HG03159 (cell line): ENCODE measurements at regions not wholly inside any gene's neighbourhood (a gene's known extent, or its start where the extent isn't known, plus 50 kb on each side); places are given as distances from the start of the nearest gene placed in this dataset.
"Not testable (repeated sequence)": the region's sequence is repeated elsewhere in the genome, so short reads cannot be mapped to it uniquely, and the experiment has no call there.

ENCODE experiments used
- ATAC-seq: cut with Tn5 transposase; IDR thresholded peaks from one replicate; pipeline ENCODE4 v1.9.1; 2021; ENCODE audit warnings: mild to moderate bottlenecking, moderate library complexity; ENCODE audit not compliant: unreplicated experiment

GRCh38 chr17:30644287-30644686 lies 167.1 kb downstream of the GOSR1 start:
- not testable (repeated sequence) for ATAC-seq

DNA sequence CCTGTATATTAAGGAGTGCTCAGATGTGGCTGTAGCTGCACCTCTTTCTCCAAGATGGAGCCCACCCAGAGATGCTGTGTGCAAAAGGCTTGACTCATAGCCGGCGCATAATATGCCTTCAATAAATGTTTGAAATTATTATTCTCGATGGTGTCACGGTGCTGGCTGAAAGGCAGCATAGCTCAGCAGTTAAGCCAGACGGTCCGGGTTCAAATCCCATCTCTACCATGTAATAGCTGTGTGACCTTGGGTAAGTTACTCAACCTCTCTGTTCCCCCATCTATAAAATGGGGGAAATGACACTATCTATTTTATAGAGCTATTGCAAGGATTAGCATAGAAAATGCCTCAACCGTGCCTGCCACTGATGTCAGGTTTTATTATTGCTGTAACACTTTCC lies 164.2 kb downstream of the GOSR1 start:
- ATAC-seq = not testable (repeated sequence)

DNA sequence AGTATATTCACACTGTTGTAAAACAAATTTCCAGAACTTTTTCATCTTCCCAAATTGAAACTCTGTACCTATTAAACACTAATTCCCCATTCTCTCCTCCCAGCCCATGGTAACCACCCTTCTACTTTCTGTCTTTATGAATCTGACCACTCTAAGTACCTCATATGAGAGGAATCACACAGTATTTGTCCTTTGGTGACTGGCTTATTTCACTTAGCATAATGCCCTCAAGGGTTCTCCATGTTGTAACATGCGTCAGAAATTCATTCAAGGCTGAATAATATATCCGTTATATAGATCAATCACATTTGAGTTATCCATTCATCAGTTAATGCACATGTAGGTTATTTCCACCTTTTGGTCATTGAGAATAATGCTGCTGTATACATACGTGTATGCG lies 162.2 kb downstream of the GOSR1 start:
- ATAC-seq = not testable (repeated sequence)

- not testable (repeated sequence) for ATAC-seq
Observed at GRCh38 chr17:30638968-30639367, 161.8 kb downstream of the GOSR1 start.

DNA sequence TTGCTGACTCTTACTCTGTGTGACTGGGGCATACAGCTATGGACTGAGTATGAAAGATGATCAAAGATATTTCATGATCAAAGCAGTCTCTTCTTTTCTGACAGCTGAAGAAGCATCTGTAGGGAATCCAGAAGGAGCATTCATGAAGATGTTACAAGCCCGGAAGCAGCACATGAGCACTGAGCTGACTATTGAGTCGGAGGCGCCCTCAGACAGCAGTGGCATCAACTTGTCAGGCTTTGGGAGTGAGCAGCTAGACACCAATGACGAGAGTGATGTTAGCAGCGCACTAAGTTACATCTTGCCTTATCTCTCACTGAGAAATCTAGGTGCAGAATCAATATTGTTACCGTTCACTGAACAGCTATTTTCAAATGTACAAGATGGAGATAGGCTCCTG lies 154.4 kb downstream of the GOSR1 start:
- ATAC-seq = not testable (repeated sequence)

- ATAC-seq = not testable (repeated sequence)
Observed at GRCh38 chr17:30625380-30625779, 148.2 kb downstream of the GOSR1 start.

GRCh38 chr17:30624180-30624579 lies 147.0 kb downstream of the GOSR1 start:
- ATAC-seq = not testable (repeated sequence)

GRCh38 chr17:30609682-30610081 lies 132.5 kb downstream of the GOSR1 start:
- ATAC-seq = not testable (repeated sequence)

- ATAC-seq = no peak
Observed at GRCh38 chr17:30605523-30605922, 128.3 kb downstream of the GOSR1 start.

GRCh38 chr17:30605027-30605426 lies 127.8 kb downstream of the GOSR1 start:
- no peak for ATAC-seq

DNA sequence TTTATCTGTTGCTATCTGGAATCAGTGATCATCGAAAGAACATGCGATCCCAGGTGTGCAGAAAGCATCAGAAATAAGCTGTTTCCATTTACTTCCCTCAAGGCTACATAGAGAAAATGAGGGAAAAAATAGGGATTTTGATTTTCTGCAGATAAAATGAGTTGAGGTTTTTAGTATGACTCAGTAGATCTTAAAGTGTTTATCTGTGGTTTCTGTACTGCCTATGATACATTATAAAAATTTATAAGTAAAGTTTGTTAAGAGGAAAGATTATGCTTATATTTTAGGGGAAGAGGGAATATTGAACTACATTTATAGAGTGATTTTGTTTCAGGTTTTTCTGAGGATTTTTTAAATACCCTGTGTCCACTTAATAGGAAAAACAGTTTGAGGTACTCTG lies 125.2 kb downstream of the GOSR1 start:
- not testable (repeated sequence) for ATAC-seq

- not testable (repeated sequence) for ATAC-seq
Observed at GRCh38 chr17:30601984-30602383, 124.8 kb downstream of the GOSR1 start.

DNA sequence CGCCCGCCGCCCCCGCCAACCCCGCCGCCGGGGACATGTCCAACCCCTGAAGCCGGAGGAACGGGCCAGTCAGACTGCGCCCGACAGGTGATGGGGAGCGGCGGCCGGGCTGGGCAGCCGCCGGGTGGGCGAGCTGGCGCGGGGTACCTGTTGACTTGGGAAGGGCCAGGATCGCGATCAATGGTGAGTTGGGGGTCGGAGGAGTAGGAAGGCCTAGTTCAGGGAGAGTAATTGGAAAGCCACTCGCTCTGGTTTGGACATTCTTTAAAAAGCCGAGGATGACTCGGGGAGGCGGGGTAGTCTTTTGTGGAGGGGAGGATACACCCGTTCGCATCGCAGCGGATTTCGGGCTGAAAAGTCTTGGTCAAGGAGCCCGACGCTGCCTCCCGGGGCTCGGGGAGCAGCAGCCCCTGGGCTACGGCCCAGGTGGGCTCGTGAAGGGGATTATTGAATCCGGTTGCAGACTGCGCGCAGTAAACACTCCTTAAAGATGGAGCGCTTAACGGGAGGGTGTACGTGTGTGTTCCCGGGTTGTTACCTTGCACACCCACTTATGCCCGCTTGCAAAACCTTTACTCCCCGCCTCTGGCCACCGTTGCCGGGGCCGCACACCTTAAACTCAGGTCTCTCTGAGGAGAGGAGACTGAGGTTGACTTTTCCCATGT lies 123.8 kb downstream of the GOSR1 start:
- ATAC-seq = peak; percentile 32

DNA sequence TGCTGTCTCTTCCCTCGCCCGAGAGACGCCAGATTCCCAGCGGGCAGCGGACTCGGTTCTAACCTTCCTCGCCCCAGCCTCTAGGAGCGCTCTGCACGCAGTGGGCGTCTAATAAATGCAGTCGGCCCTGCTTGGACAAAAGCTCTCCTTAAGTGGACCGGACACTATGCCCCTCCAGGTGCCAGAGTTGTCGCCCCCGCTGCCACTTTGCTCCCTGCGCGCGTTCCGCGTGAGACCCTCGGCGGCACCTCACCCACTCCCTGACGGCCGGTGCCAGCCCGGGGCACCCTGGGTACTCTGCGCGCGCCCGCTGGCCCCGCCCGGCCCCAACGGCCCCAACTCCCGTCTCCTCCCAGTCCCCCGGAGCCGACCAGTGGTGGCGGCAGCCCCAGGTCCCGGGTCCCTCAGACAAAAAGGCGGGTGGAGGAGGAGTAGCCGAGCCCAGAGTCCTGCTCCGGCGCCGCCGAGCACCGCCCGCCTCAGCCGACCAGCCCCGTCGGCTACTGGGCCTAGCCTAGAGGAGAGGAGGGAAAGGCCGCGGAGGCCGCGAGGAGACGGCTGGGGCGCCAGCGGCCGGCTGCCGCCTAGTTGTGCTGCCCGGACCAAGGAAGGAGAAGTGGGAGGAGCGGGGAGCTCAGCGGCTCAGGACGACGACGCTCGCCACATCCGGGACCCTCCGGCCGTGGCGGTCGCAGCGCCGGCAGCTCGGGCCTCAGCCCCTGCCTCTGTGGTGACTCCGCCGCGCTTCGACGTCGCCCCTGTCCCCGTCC lies 123.0 kb downstream of the GOSR1 start:
- ATAC-seq = peak; percentile 76

DNA sequence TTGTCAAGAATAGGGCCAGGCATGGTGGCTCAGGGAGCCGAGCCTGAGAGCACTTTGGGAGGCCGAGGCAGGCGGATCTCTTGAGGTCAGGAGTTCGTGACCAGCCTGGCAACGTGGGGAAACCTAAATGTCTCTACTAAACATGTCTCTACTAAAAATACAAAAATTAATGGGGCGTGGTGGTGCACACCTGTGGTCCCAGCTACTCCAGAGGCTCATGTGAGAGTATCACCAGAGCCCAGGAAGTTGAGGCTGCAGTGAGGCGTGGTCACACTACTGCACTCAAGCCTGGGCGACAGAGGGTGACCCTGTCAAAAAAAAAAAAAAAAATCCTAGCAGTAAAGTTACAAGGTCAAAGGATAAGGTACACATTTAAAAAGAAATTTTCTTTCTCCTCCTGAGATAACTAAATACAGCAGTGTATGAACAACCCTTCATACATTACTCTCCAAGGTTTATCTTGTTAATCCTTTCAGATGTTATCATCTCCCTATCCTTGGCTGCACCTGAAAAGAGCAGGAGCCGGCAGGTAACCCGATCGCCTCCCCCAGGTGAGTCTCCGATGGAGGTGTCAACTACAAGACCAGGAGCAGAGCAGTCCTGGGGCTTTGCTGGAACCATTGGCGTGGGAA lies 122.3 kb downstream of the GOSR1 start:
- ATAC-seq = no peak

- ATAC-seq = no peak
Observed at GRCh38 chr17:30597776-30598288, 120.6 kb downstream of the GOSR1 start.

DNA sequence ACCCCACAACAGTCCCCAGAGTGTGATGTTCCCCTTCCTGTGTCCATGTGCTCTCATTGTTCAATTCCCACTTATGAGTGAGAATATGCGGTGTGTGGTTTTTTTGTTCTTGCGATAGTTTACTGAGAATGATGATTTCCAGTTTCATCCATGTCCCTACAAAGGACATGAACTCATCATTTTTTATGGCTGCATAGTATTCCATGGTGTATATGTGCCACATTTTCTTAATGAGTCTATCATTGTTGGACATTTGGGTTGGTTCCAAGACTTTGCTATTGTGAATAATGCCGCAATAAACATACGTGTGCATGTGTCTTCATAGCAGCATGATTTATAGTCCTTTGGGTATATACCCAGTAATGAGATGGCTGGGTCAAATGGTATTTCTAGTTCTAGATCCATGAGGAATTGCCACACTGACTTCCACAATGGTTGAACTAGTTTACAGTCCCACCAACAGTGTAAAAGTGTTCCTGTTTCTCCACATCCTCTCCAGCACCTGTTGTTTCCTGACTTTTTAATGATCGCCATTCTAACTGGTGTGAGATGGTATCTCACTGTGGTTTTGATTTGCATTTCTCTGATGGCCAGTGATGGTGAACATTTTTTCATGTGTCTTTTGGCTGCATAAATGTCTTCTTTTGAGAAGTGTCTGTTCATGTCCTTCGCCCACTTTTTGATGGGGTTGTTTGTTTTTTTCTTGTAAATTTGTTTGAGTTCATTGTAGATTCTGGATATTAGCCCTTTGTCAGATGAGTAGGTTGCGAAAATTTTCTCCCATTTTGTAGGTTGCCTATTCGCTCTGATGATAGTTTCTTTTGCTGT lies 120.0 kb downstream of the GOSR1 start:
- ATAC-seq = not testable (repeated sequence)

GRCh38 chr17:30594953-30595371 lies 117.8 kb downstream of the GOSR1 start:
- not testable (repeated sequence) for ATAC-seq

DNA sequence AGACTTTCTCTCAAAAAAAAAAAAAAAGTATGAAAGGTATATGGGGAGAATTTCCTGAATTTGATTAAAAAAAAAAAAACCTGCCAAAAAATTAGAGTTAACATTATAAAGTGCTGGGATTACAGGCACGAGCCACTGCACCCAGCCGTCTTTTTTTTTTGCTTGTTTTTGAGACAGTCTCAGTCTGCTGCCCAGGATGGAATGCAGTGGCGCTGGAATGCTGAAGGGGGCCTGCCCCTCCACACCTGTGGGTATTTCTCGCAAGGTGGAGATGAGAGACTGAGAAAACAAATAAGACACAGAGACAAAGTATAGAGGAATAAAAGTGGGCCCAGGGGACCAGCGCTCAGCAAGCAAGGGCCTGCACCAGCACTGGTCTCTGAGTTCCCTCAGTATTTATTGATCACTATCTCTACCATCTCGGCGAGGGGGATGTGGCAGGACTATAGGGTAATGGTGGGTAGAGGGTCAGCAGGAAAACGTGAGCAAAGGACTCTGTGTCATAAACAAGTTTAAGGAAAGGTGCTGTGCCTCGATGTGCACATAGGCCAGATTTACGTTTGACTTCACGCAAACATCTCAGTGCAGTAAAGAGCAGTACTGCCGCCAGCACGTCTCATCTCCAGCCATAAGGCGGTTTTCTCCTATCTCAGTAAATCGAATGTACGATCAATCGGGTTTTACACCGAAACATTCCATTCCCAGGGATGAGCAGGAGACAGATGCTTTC lies 117.2 kb downstream of the GOSR1 start:
- ATAC-seq = no peak
